IMR-90 (cell line): ENCODE measurements at regions not wholly inside any gene's neighbourhood (a gene's known extent, or its start where the extent isn't known, plus 50 kb on each side); places are given as distances from the start of the nearest gene placed in this dataset.

Source experiments
- ATAC-seq: fragments of 200-7000 bp; cut with Tn5 transposase; 2 replicates; pipeline ENCODE4 v1.9.1; 2020; ENCODE audit warnings: low read depth, mild to moderate bottlenecking, moderate library complexity
- BruUV-seq: library from RNA; stranded (reverse); fragments of 400-500 nt; replicated peaks from 2 replicates; lab custom pipeline; 2021; lab: Mats Ljungman, UMichigan
- CTCF ChIA-PET: fragments of 300-600 bp; formaldehyde crosslinking; extraction: SDS; loops from one replicate; lab custom pipeline; 2021; ENCODE audit warnings: antibody characterized with exemption; lab: Yijun Ruan, JAX
- POLR2A ChIA-PET: fragments of 300-600 bp; sonication (Branson Sonifier 250); formaldehyde crosslinking; loops from one replicate; lab custom pipeline; 2022; ENCODE audit warnings: antibody characterized with exemption; ENCODE audit not compliant: unreplicated experiment; lab: Charles Lee
- DNase-seq: peaks from one replicate; pipeline ENCODE4 v3.0.0; 2013
- H2AFZ ChIP-seq: replicated peaks from 2 replicates; pipeline ENCODE3; 2013; ENCODE audit warnings: low read length, mild to moderate bottlenecking; ENCODE audit not compliant: poor library complexity
- H2AK5ac ChIP-seq: 2 replicates; pipeline ENCODE4 v1.6.1; 2013; ENCODE audit warnings: low read depth, low read length, inconsistent platforms
- H2AK9ac ChIP-seq: replicated peaks from 2 replicates; pipeline ENCODE3; 2013; ENCODE audit warnings: mild to moderate bottlenecking, low read depth, low read length, moderate library complexity; ENCODE audit not compliant: poor library complexity
- H2BK120ac ChIP-seq: 2 replicates; pipeline ENCODE4 v1.6.1; 2013; ENCODE audit warnings: low read depth, low read length, inconsistent platforms
- H2BK15ac ChIP-seq: 3 replicates; pipeline ENCODE4 v1.6.1; 2013; ENCODE audit warnings: low read depth, low read length, inconsistent platforms
- H2BK20ac ChIP-seq: 2 replicates; pipeline ENCODE4 v1.6.1; 2013; ENCODE audit warnings: low read depth, mild to moderate bottlenecking, inconsistent platforms, low read length, moderate library complexity
- H2BK5ac ChIP-seq: 2 replicates; pipeline ENCODE4 v1.6.1; 2013; ENCODE audit warnings: mild to moderate bottlenecking, low read depth, low read length, inconsistent platforms; ENCODE audit not compliant: poor library complexity, severe bottlenecking
- H3K14ac ChIP-seq: replicated peaks from 2 replicates; pipeline ENCODE4 v1.6.1; 2013; ENCODE audit warnings: low read depth, low read length, inconsistent platforms
- H3K18ac ChIP-seq: 2 replicates; pipeline ENCODE4 v1.6.1; 2013; ENCODE audit warnings: low read depth, low read length, control low read depth
- H3K23ac ChIP-seq: 2 replicates; pipeline ENCODE4 v1.6.1; 2013; ENCODE audit warnings: low read depth, low read length, inconsistent platforms
- H3K27ac ChIP-seq: 2 replicates; pipeline ENCODE4 v1.5.1; 2013; ENCODE audit warnings: mild to moderate bottlenecking, control low read depth, low read length; ENCODE audit not compliant: insufficient read depth
- H3K27me3 ChIP-seq: 2 replicates; pipeline ENCODE4 v1.6.1; 2013; ENCODE audit warnings: low read length; ENCODE audit not compliant: control insufficient read depth, insufficient read depth
- H3K36me3 ChIP-seq: 2 replicates; pipeline ENCODE4 v1.6.1; 2013; ENCODE audit warnings: low read length, mixed read lengths; ENCODE audit not compliant: control insufficient read depth, insufficient read depth
- H3K4ac ChIP-seq: 2 replicates; pipeline ENCODE4 v1.6.1; 2013; ENCODE audit warnings: low read depth, low read length, inconsistent platforms
- H3K4me1 ChIP-seq: 2 replicates; pipeline ENCODE4 v1.6.1; 2013; ENCODE audit warnings: low read length, mixed read lengths; ENCODE audit not compliant: control insufficient read depth, insufficient read depth
- H3K4me2 ChIP-seq: 2 replicates; pipeline ENCODE4 v1.6.1; 2013; ENCODE audit warnings: low read depth, mild to moderate bottlenecking, control low read depth, low read length, moderate library complexity
- H3K4me3 ChIP-seq: 2 replicates; pipeline ENCODE4 v1.5.1; 2013; ENCODE audit warnings: low read depth, mild to moderate bottlenecking, control low read depth, low read length, moderate library complexity; ENCODE audit not compliant: insufficient read depth
- H3K56ac ChIP-seq: 2 replicates; pipeline ENCODE4 v1.6.1; 2013; ENCODE audit warnings: low read length, inconsistent platforms; ENCODE audit not compliant: insufficient read depth; ENCODE audit errors: extremely low read depth
- H3K79me1 ChIP-seq, 2 experiments: 2 replicates each; pipeline ENCODE4 v1.6.1; 2013; ENCODE audit warnings: low read length in 2 of 2, inconsistent platforms in 1 of 2, low read depth in 1 of 2
- H3K9ac ChIP-seq: 2 replicates; pipeline ENCODE4 v1.6.1; 2013; ENCODE audit warnings: low read depth, low read length, control low read depth
- H3K9me1 ChIP-seq: 2 replicates; pipeline ENCODE4 v1.6.1; 2013; ENCODE audit warnings: low read length, inconsistent platforms; ENCODE audit not compliant: insufficient read depth
- H3K9me3 ChIP-seq: 2 replicates; pipeline ENCODE4 v1.6.1; 2013; ENCODE audit warnings: low read length; ENCODE audit not compliant: control insufficient read depth, insufficient read depth
- H4K20me1 ChIP-seq: 2 replicates; pipeline ENCODE4 v1.6.1; 2013; ENCODE audit warnings: low read length, inconsistent platforms; ENCODE audit not compliant: insufficient read depth
- H4K5ac ChIP-seq: 2 replicates; pipeline ENCODE4 v1.6.1; 2013; ENCODE audit warnings: mild to moderate bottlenecking, low read depth, low read length, control low read depth
- H4K8ac ChIP-seq, 2 experiments: 2 replicates each; pipeline ENCODE4 v1.6.1; 2013; ENCODE audit warnings: low read depth in 2 of 2, low read length in 2 of 2, control low read depth in 1 of 2, inconsistent platforms in 1 of 2
- H4K91ac ChIP-seq: 2 replicates; pipeline ENCODE4 v1.6.1; 2013; ENCODE audit warnings: low read depth, low read length, inconsistent platforms; ENCODE audit not compliant: insufficient read depth
- BHLHE40 ChIP-seq: fragments of 150-350 bp; IDR thresholded peaks from 2 replicates; pipeline ENCODE4 v1.6.1; 2016; ENCODE audit warnings: mild to moderate bottlenecking, low read depth, low read length
- CEBPB ChIP-seq: IDR thresholded peaks from 2 replicates; pipeline ENCODE4 v1.6.1; 2012; ENCODE audit warnings: low read depth, low read length, improper control_type of control experiment
- CHD1 ChIP-seq: IDR thresholded peaks from 2 replicates; pipeline ENCODE4 v1.6.1; 2012; ENCODE audit warnings: low read depth, low read length, improper control_type of control experiment
- FOS ChIP-seq: fragments of 150-350 bp; IDR thresholded peaks from 2 replicates; pipeline ENCODE4 v1.6.1; 2016; ENCODE audit warnings: low read depth, low read length
- MAZ ChIP-seq: IDR thresholded peaks from 2 replicates; pipeline ENCODE4 v1.6.1; 2012; ENCODE audit warnings: low read depth, mild to moderate bottlenecking, low read length, improper control_type of control experiment, moderate library complexity, borderline replicate concordance
- MXI1 ChIP-seq: IDR thresholded peaks from 2 replicates; pipeline ENCODE4 v1.6.1; 2012; ENCODE audit warnings: low read depth, mild to moderate bottlenecking, low read length, moderate library complexity, borderline replicate concordance
- NFE2L2 ChIP-seq: fragments of 150-350 bp; IDR thresholded peaks from 2 replicates; pipeline ENCODE4 v1.6.1; 2016; ENCODE audit warnings: low read depth, mild to moderate bottlenecking, low read length
- POLR2A ChIP-seq: IDR thresholded peaks from 2 replicates; pipeline ENCODE4 v1.6.1; 2012; ENCODE audit warnings: mild to moderate bottlenecking, low read depth, low read length
- RAD21 ChIP-seq: IDR thresholded peaks from 2 replicates; pipeline ENCODE4 v1.6.1; 2012; ENCODE audit warnings: low read length, improper control_type of control experiment
- RCOR1 ChIP-seq: IDR thresholded peaks from 2 replicates; pipeline ENCODE4 v1.6.1; 2012; ENCODE audit warnings: mild to moderate bottlenecking, low read length, improper control_type of control experiment; ENCODE audit not compliant: insufficient replicate concordance
- RFX5 ChIP-seq: IDR thresholded peaks from 2 replicates; pipeline ENCODE4 v1.8.0; 2012; ENCODE audit warnings: low read depth, mild to moderate bottlenecking, low read length, moderate library complexity
- SMC3 ChIP-seq: fragments of 150-350 bp; IDR thresholded peaks from 2 replicates; pipeline ENCODE4 v1.6.1; 2016; ENCODE audit warnings: low read depth, mild to moderate bottlenecking, antibody characterized with exemption, low read length, moderate library complexity
- WGBS, 2 experiments: methylation state at CpG; one replicate each; pipeline versions ENCODE4 v1.1.5 to v1.1.7; 2013; ENCODE audit warnings: missing lambda C conversion rate in 2 of 2; ENCODE audit not compliant: insufficient read length in 1 of 2; ENCODE audit errors: extremely low coverage in 2 of 2; 5-methylcytosine and 5-hydroxymethylcytosine counted together
- dilution Hi-C: fragments of 300-500 bp; cut with HindIII; formaldehyde crosslinking; loops from one replicate; pipeline ENCODE4 v1.14.3; 2018; ENCODE audit warnings: low sequenced_read_pairs; ENCODE audit not compliant: unreplicated experiment
- in situ Hi-C: fragments of 300-500 bp; cut with MboI; formaldehyde crosslinking; loops from 3 replicates; pipeline ENCODE4 v1.14.3; 2019; ENCODE audit warnings: low sequenced_read_pairs, inconsistent platforms, mixed read lengths
- intact Hi-C: fragments of 100-400 bp; cut with micrococcal nuclease; formaldehyde crosslinking; loops from 2 replicates; pipeline ENCODE4 v1.10.0; 2022
- TF ChIP-seq, protein P1 (sequence below): fragments of 150-350 bp; IDR thresholded peaks from 2 replicates; pipeline ENCODE4 v1.6.1; 2016; ENCODE audit warnings: low read depth, mild to moderate bottlenecking, low read length, moderate library complexity, borderline replicate concordance
- TF ChIP-seq, protein P2 (sequence below): conservative IDR thresholded peaks from 2 replicates; pipeline ENCODE4 v1.5.1; 2012; ENCODE audit warnings: mild to moderate bottlenecking, low read depth, low read length, improper control_type of control experiment
- TF ChIP-seq, protein P3 (sequence below): fragments of 150-350 bp; IDR thresholded peaks from 2 replicates; pipeline ENCODE4 v1.6.1; 2017; ENCODE audit warnings: mild to moderate bottlenecking, antibody characterized with exemption, low read length, low read depth

DNA sequence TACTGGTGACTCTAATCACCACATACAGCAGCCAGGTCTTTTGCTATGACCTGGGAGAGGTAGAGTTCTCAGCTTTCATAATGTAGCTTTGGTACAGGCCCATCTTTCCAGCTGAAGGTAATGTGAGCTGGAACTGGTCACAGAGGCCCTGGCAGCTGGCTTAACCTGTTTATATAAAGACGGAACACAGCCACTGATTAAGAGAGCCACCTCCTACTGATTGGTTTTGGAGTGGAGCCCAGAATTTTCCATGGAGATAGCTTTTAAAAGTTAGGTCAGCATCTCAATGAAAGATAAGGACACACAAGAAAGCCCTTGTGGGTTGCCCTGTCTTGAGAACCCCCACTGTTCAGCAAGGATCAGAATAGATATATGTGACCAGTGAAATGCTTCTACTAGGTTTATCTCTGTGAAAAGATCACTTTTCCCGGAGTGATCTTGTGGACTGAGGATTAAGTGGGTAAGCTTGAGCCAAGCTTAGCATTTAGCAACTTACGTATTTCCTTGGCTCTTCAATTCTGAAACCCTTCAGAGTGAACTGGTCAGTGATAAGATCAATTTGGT is 213.7 kb upstream of the CITED2 start:
- peaks cover 0 to 4% of the 10 kb centered on the region in 2 experiments; a peak in 1 of 4 replicates for H3K79me1 ChIP-seq
- ATAC-seq: peak; percentile 22
- H3K18ac ChIP-seq: peak overlapping the region; percentile 92
- no peaks in the 10 kb centered on the region for H3K36me3 ChIP-seq
- H4K20me1 ChIP-seq: no peaks in the 10 kb centered on the region
- peaks cover 4% of the 10 kb centered on the region; the same call in 1 of the 2 replicates for H3K9me1 ChIP-seq
- peak overlapping the region; percentile 97 for H2BK120ac ChIP-seq
- peak overlapping the region; percentile 41; the same call in 1 of the 2 replicates for H3K4me2 ChIP-seq
- ChIA-PET POLR2A (interaction anchor here (0.7 to 1.1 kb wide), 4 partner anchors 213 to 949 kb away, joined by 3 to 5 read pairs (median 4); partner anchors contain the start of gene CITED2), CTCF (interaction anchor here (0.6 to 1.3 kb wide), 4 partner anchors 10 to 213 kb away, joined by 3 read pairs; no protein-coding TSS in a partner anchor)
- H3K4me1 ChIP-seq: peaks cover 14% of the 10 kb centered on the region
- peak overlapping the region; percentile 83 for H3K4ac ChIP-seq
- intact Hi-C loops (loop anchor here (1.0 to 5.0 kb wide), 4 partner anchors 164 to 899 kb away; no protein-coding TSS in a partner anchor), dilution Hi-C loops (no loop called here), in situ Hi-C loops (no loop called here)
- no TSS peak for BruUV-seq
- DNase-seq: peak; percentile 65
- peak overlapping the region; percentile 68 to 97 for H4K8ac ChIP-seq
- peak overlapping the region; percentile 97 for H3K27ac ChIP-seq
- no peak overlapping the region for H3K4me3 ChIP-seq
- peak overlapping the region; percentile 76 for H3K56ac ChIP-seq
- peak overlapping the region; percentile 88 for H2AK5ac ChIP-seq
- no peaks in the 10 kb centered on the region for H3K9me3 ChIP-seq
- peak overlapping the region; percentile 82 for H3K23ac ChIP-seq
- peak overlapping the region; percentile 48; the same call in 1 of the 2 replicates for H3K9ac ChIP-seq
- no peak overlapping the region for H2AK9ac ChIP-seq
- 0% methylated on average over 1 of the region's 3 CpGs; no CpG with 5 or more reads in 1 of the 2 experiments for WGBS, 2 experiments
- no peaks in the 10 kb centered on the region for H3K27me3 ChIP-seq
- peak overlapping the region; percentile 94 for H4K91ac ChIP-seq
- peak overlapping the region; percentile 98 for H2BK20ac ChIP-seq
- H3K14ac ChIP-seq: peak overlapping the region; percentile 96
- H2BK5ac ChIP-seq: peak overlapping the region; percentile 98
- H2BK15ac ChIP-seq: peak overlapping the region; percentile 86; the same call in 2 of the 3 replicates
- H2AFZ ChIP-seq: peak overlapping the region; percentile 9
- peak overlapping the region; percentile 95 for H4K5ac ChIP-seq
- TF ChIP-seq, protein P1, sequence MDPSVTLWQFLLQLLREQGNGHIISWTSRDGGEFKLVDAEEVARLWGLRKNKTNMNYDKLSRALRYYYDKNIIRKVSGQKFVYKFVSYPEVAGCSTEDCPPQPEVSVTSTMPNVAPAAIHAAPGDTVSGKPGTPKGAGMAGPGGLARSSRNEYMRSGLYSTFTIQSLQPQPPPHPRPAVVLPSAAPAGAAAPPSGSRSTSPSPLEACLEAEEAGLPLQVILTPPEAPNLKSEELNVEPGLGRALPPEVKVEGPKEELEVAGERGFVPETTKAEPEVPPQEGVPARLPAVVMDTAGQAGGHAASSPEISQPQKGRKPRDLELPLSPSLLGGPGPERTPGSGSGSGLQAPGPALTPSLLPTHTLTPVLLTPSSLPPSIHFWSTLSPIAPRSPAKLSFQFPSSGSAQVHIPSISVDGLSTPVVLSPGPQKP: no peak
- TF ChIP-seq RAD21 (no peak), MAZ (no peak), NFE2L2 (no peak), BHLHE40 (no peak), RCOR1 (no peak), CHD1 (no peak), RFX5 (no peak), MXI1 (no peak), SMC3 (no peak), CEBPB (no peak), POLR2A (no peak), FOS (no peak)
- TF ChIP-seq, protein P2, sequence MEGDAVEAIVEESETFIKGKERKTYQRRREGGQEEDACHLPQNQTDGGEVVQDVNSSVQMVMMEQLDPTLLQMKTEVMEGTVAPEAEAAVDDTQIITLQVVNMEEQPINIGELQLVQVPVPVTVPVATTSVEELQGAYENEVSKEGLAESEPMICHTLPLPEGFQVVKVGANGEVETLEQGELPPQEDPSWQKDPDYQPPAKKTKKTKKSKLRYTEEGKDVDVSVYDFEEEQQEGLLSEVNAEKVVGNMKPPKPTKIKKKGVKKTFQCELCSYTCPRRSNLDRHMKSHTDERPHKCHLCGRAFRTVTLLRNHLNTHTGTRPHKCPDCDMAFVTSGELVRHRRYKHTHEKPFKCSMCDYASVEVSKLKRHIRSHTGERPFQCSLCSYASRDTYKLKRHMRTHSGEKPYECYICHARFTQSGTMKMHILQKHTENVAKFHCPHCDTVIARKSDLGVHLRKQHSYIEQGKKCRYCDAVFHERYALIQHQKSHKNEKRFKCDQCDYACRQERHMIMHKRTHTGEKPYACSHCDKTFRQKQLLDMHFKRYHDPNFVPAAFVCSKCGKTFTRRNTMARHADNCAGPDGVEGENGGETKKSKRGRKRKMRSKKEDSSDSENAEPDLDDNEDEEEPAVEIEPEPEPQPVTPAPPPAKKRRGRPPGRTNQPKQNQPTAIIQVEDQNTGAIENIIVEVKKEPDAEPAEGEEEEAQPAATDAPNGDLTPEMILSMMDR: no peak
- TF ChIP-seq, protein P3, sequence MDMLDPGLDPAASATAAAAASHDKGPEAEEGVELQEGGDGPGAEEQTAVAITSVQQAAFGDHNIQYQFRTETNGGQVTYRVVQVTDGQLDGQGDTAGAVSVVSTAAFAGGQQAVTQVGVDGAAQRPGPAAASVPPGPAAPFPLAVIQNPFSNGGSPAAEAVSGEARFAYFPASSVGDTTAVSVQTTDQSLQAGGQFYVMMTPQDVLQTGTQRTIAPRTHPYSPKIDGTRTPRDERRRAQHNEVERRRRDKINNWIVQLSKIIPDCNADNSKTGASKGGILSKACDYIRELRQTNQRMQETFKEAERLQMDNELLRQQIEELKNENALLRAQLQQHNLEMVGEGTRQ: no peak
